H1 (cell line): ENCODE measurements at regions not wholly inside any gene's neighbourhood (a gene's known extent, or its start where the extent isn't known, plus 50 kb on each side); places are given as distances from the start of the nearest gene placed in this dataset.
A peak's percentile ranks its signal among the peaks of the same experiment; 100 is the strongest.

Source experiments
- CTCF ChIA-PET: fragments of 300-600 bp; sonication (Branson Sonifier 250); formaldehyde crosslinking; loops from one replicate; lab custom pipeline; 2021; ENCODE audit not compliant: partially characterized antibody; lab: Charles Lee
- POLR2A ChIA-PET: fragments of 300-600 bp; sonication (Branson Sonifier 250); formaldehyde crosslinking; loops from one replicate; lab custom pipeline; 2021; ENCODE audit warnings: inconsistent platforms; ENCODE audit not compliant: partially characterized antibody; lab: Charles Lee
- DNase-seq, 2 experiments: peaks; one replicate each; pipeline versions ENCODE4 v3.0.0 to v3.0.0-alpha.2; 2010 to 2022; ENCODE audit warnings: low spot score in 2 of 2, low read depth in 1 of 2, mixed read lengths in 1 of 2
- FAIRE-seq: peaks from 2 replicates; lab custom pipeline; 2011; peaks lifted over from hg19 to GRCh38; lab: Jason Lieb, UNC
- H2AFZ ChIP-seq: 2 replicates; pipeline ENCODE4 v1.8.1; 2012; ENCODE audit warnings: low read length, inconsistent platforms
- H2AK5ac ChIP-seq: 2 replicates; pipeline ENCODE4 v1.6.1; 2013; ENCODE audit warnings: low read depth, low read length
- H2BK120ac ChIP-seq: replicated peaks from 2 replicates; pipeline ENCODE3; 2013; ENCODE audit warnings: low read depth, low read length, inconsistent platforms
- H2BK12ac ChIP-seq: 2 replicates; pipeline ENCODE4 v1.6.1; 2013; ENCODE audit warnings: low read depth, low read length
- H2BK15ac ChIP-seq: 2 replicates; pipeline ENCODE4 v1.6.1; 2013; ENCODE audit warnings: low read length
- H2BK20ac ChIP-seq: 2 replicates; pipeline ENCODE4 v1.6.1; 2013; ENCODE audit warnings: low read length
- H2BK5ac ChIP-seq: 2 replicates; pipeline ENCODE4 v1.6.1; 2013; ENCODE audit warnings: low read depth, low read length
- H3K14ac ChIP-seq: 2 replicates; pipeline ENCODE4 v1.6.1; 2013; ENCODE audit warnings: inconsistent platforms; ENCODE audit not compliant: insufficient read length
- H3K18ac ChIP-seq: 2 replicates; pipeline ENCODE4 v1.6.1; 2013; ENCODE audit warnings: low read length; ENCODE audit errors: extremely low read depth
- H3K23ac ChIP-seq: 2 replicates; pipeline ENCODE4 v1.6.1; 2013; ENCODE audit warnings: inconsistent platforms; ENCODE audit not compliant: insufficient read length
- H3K23me2 ChIP-seq: 2 replicates; pipeline ENCODE4 v1.6.1; 2013; ENCODE audit warnings: low read depth, low read length
- H3K27ac ChIP-seq: 2 replicates; pipeline ENCODE4 v1.6.1; 2011; ENCODE audit warnings: low read depth, low read length, inconsistent platforms
- H3K27me3 ChIP-seq, 4 experiments: replicated peaks in 1 of 4; 1 replicate in 1 of 4; 2 replicates in 3 of 4; pipeline versions ENCODE4 v1.6.1 to v1.8.1; 2011 to 2013; ENCODE audit warnings: low read length in 3 of 4, mild to moderate bottlenecking in 3 of 4, inconsistent platforms in 2 of 4, mixed read lengths in 2 of 4, moderate library complexity in 1 of 4; ENCODE audit not compliant: control insufficient read depth in 3 of 4, insufficient read depth in 3 of 4; ENCODE audit errors: extremely low read depth in 1 of 4
- H3K36me3 ChIP-seq, 4 experiments: 2 replicates each; pipeline versions ENCODE4 v1.6.1 to v1.8.1; 2011 to 2013; ENCODE audit warnings: mild to moderate bottlenecking in 4 of 4, low read length in 3 of 4, moderate library complexity in 2 of 4, control low read depth in 1 of 4, inconsistent platforms in 1 of 4; ENCODE audit not compliant: insufficient read depth in 4 of 4, control insufficient read depth in 2 of 4
- H3K4ac ChIP-seq: replicated peaks from 2 replicates; pipeline ENCODE3; 2013; ENCODE audit warnings: low read length, low read depth, mixed read lengths, inconsistent platforms; ENCODE audit not compliant: insufficient read length
- H3K4me1 ChIP-seq, 4 experiments: replicated peaks in 1 of 4; 1 replicate in 1 of 4; 2 replicates in 3 of 4; pipeline versions ENCODE4 v1.6.1 to v1.8.1; 2011 to 2013; ENCODE audit warnings: low read length in 3 of 4, inconsistent platforms in 2 of 4, mixed read lengths in 1 of 4; ENCODE audit not compliant: insufficient read depth in 4 of 4, control insufficient read depth in 3 of 4
- H3K4me2 ChIP-seq, 2 experiments: 2 replicates each; pipeline versions ENCODE4 v1.6.1 to v1.8.1; 2011 to 2013; ENCODE audit warnings: low read depth in 2 of 2, low read length in 2 of 2, control low read depth in 1 of 2, inconsistent platforms in 1 of 2, mild to moderate bottlenecking in 1 of 2; ENCODE audit not compliant: insufficient read depth in 1 of 2
- H3K4me3 ChIP-seq, 4 experiments: fragments of 200-600, 300-600 bp in 1 of 4; sonication (generic), shearing (Covaris generic), sonication (Bioruptor Twin) in 1 of 4; 2 replicates each; pipeline versions ENCODE4 v1.5.1 to v1.8.1; 2011 to 2016; ENCODE audit warnings: low read length in 4 of 4, low read depth in 3 of 4, control low read depth in 2 of 4, inconsistent platforms in 2 of 4, mild to moderate bottlenecking in 2 of 4, mixed read lengths in 1 of 4, moderate library complexity in 1 of 4; ENCODE audit not compliant: insufficient read depth in 2 of 4; ENCODE audit errors: extremely low read depth in 1 of 4
- H3K56ac ChIP-seq: replicated peaks from 2 replicates; pipeline ENCODE3; 2013; ENCODE audit warnings: low read depth, mild to moderate bottlenecking, mixed read lengths, low read length, inconsistent platforms; ENCODE audit not compliant: insufficient read length
- H3K79me1 ChIP-seq: 2 replicates; pipeline ENCODE4 v1.6.1; 2013; ENCODE audit warnings: low read depth, low read length, control low read depth
- H3K79me2 ChIP-seq, 2 experiments: 2 replicates each; pipeline versions ENCODE4 v1.6.1 to v1.8.1; 2012 to 2013; ENCODE audit warnings: low read length in 2 of 2, mild to moderate bottlenecking in 2 of 2, inconsistent platforms in 1 of 2; ENCODE audit not compliant: insufficient read depth in 2 of 2, control insufficient read depth in 1 of 2
- H3K9ac ChIP-seq, 4 experiments: replicated peaks in 1 of 4; 1 replicate in 1 of 4; 2 replicates in 3 of 4; pipeline versions ENCODE4 v1.6.1 to v1.8.1; 2011 to 2013; ENCODE audit warnings: low read depth in 3 of 4, low read length in 3 of 4, control low read depth in 2 of 4, mild to moderate bottlenecking in 2 of 4, moderate library complexity in 2 of 4, inconsistent platforms in 1 of 4; ENCODE audit errors: extremely low read depth in 1 of 4
- H3K9me3 ChIP-seq, 2 experiments: 2 replicates each; pipeline versions ENCODE4 v1.6.1 to v1.8.1; 2012 to 2013; ENCODE audit warnings: mild to moderate bottlenecking in 2 of 2, moderate library complexity in 2 of 2, control low read depth in 1 of 2, inconsistent platforms in 1 of 2, low read depth in 1 of 2, low read length in 1 of 2, mixed read lengths in 1 of 2; ENCODE audit not compliant: insufficient read depth in 2 of 2
- H4K20me1 ChIP-seq, 2 experiments: replicated peaks in 1 of 2; 2 replicates each; pipeline versions ENCODE3 to v1.8.1; 2011 to 2013; ENCODE audit warnings: inconsistent platforms in 2 of 2, low read length in 2 of 2, mild to moderate bottlenecking in 1 of 2; ENCODE audit not compliant: insufficient read depth in 2 of 2, control insufficient read depth in 1 of 2
- H4K5ac ChIP-seq: 2 replicates; pipeline ENCODE4 v1.6.1; 2013; ENCODE audit warnings: low read length, low read depth, mixed read lengths, inconsistent platforms; ENCODE audit not compliant: insufficient read length
- H4K8ac ChIP-seq: 2 replicates; pipeline ENCODE4 v1.8.0; 2013; ENCODE audit warnings: mild to moderate bottlenecking, moderate library complexity, low read length, inconsistent platforms; ENCODE audit not compliant: insufficient read depth; ENCODE audit errors: extremely low read depth
- H4K91ac ChIP-seq: replicated peaks from 2 replicates; pipeline ENCODE3; 2013; ENCODE audit warnings: low read length, mixed read lengths, inconsistent platforms; ENCODE audit not compliant: insufficient read length
- ASH2L ChIP-seq: fragments of 200-600, 300-600 bp; sonication (generic); IDR thresholded peaks from one replicate; pipeline ENCODE4 v1.7.1; 2017; ENCODE audit warnings: low read length
- CREB1 ChIP-seq: IDR thresholded peaks from 2 replicates; pipeline ENCODE4 v1.6.1; 2012; ENCODE audit warnings: inconsistent platforms
- EZH2 ChIP-seq: fragments of 200-600 bp; sonication (generic); IDR thresholded peaks from 2 replicates; pipeline ENCODE4 v1.7.1; 2012; ENCODE audit warnings: low read depth, mild to moderate bottlenecking, moderate library complexity, low read length, inconsistent platforms; ENCODE audit not compliant: severe bottlenecking
- POLR2A ChIP-seq, 2 experiments: IDR thresholded peaks; 1 replicate in 1 of 2; 2 replicates in 1 of 2; pipeline ENCODE4 v1.6.1; 2011; ENCODE audit warnings: low read depth in 2 of 2, low read length in 2 of 2, mild to moderate bottlenecking in 2 of 2; ENCODE audit errors: control extremely low read depth in 1 of 2
- RBBP5 ChIP-seq: IDR thresholded peaks from 2 replicates; pipeline ENCODE4 v1.7.1; 2012; ENCODE audit warnings: low read depth, mild to moderate bottlenecking, inconsistent platforms, low read length, moderate library complexity, borderline replicate concordance
- RFX5 ChIP-seq: IDR thresholded peaks from 2 replicates; pipeline ENCODE4 v1.6.1; 2011; ENCODE audit warnings: low read depth, low read length, improper control_type of control experiment, borderline replicate concordance
- ZNF274 ChIP-seq: IDR thresholded peaks from 2 replicates; pipeline ENCODE4 v1.7.0; 2012; ENCODE audit warnings: low read length, borderline replicate concordance; ENCODE audit errors: extremely low read depth
- WGBS, 2 experiments: shearing (Covaris generic) in 1 of 2; methylation state at CpG; one replicate each; pipeline versions ENCODE4 v1.1.6 to v1.1.7; 2013 to 2015; ENCODE audit warnings: low lambda C conversion rate in 2 of 2, mixed read lengths in 2 of 2, inconsistent platforms in 1 of 2, low coverage in 1 of 2, missing lambda C conversion rate in 1 of 2; ENCODE audit not compliant: insufficient replicate concordance in 2 of 2, insufficient coverage in 1 of 2, insufficient read length in 1 of 2; ENCODE audit errors: extremely low coverage in 1 of 2, missing lambda C conversion rate in 1 of 2; 5-methylcytosine and 5-hydroxymethylcytosine counted together

DNA sequence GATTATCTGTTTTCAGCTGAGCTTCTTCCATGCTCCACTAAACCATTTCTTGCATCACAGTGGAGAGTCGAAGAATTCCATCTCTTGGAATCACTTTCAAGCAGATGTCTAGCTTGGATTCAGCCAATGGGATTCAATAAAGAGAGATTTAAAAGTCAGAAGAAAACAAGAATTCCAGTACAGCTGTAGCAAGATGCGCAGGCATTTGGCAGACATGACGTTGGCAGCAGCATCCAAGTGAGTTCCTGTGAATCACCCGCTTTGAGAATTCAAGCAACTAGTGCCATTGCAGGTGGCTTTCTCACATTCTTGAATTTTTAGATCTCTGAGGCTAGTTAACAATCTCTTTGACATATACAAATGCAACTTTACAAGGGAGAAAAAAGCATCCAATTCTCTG is 467.0 kb downstream of the CDH10 start:
- no peak overlapping the region for H2BK20ac ChIP-seq
- no peak overlapping the region for H3K56ac ChIP-seq
- H2BK15ac ChIP-seq, result no peak overlapping the region
- no peak overlapping the region for H4K8ac ChIP-seq
- CTCF ChIA-PET, result no interaction called here
- no peak overlapping the region for H2BK5ac ChIP-seq
- H4K5ac ChIP-seq, result no peak overlapping the region
- TF ChIP-seq RFX5, result no peak
- TF ChIP-seq CREB1, result no peak
- TF ChIP-seq EZH2, result no peak
- no peak for TF ChIP-seq POLR2A (IDR thresholded peaks at IDR 0.05; ENCODE audit: control extremely low read depth in 1 of 2, low read depth in 2 of 2, low read length in 2 of 2)
- TF ChIP-seq ZNF274, result no peak
- no peak for TF ChIP-seq RBBP5
- TF ChIP-seq ASH2L, result no peak
- TF ChIP-seq, all 59 proteins: peak for 0
- Histone ChIP-seq H3K23ac (no peak overlapping the region), H3K4ac (no peak overlapping the region), H3K36me3 (no peaks in the 10 kb centered on the region), H2BK120ac (no peak overlapping the region), H3K23me2 (no peaks in the 10 kb centered on the region), H3K4me1 (peaks cover 0 to 3% (median 0%) of the 10 kb centered on the region in 4 experiments; a peak in 1 of 7 replicates), H4K91ac (no peak overlapping the region), H2BK12ac (no peak overlapping the region), H2AK5ac (no peak overlapping the region), H3K9ac (no peak overlapping the region), H3K4me2 (no peak overlapping the region), H2AFZ (peak overlapping the region; percentile 80; the same call in 1 of the 2 replicates), H3K27me3 (no peaks in the 10 kb centered on the region), H3K18ac (no peak overlapping the region), H3K4me3 (no peak overlapping the region), H3K79me2 (no peaks in the 10 kb centered on the region), H3K27ac (no peak overlapping the region), H3K14ac (no peak overlapping the region), H3K9me3 (no peaks in the 10 kb centered on the region), H4K20me1 (no peaks in the 10 kb centered on the region), H3K79me1 (no peaks in the 10 kb centered on the region)
- DNase-seq, result no peak
- POLR2A ChIA-PET, result no interaction called here
- no peak for FAIRE-seq
- 92% methylated on average over 4 of the region's 4 CpGs; no CpG with 5 or more reads in 1 of the 2 experiments for WGBS, 2 experiments
